Transverse colon (tissue), 4 donors: ENCODE measurements at regions not wholly inside any gene's neighbourhood (a gene's known extent, or its start where the extent isn't known, plus 50 kb on each side); places are given as distances from the start of the nearest gene placed in this dataset.

ENCODE experiments used
- DNase-seq: peaks from one replicate; pipeline ENCODE4 v3.0.0-alpha.2; 2019
- H3K27ac ChIP-seq, 4 donors: fragments of 200-600 bp; sonication (generic); 2 replicates each; pipeline ENCODE4 v1.5.1; 2016 to 2018; ENCODE audit warnings: inconsistent platforms in 4 of 4
- H3K27me3 ChIP-seq: fragments of 200-600 bp; sonication (generic); 2 replicates; pipeline ENCODE4 v1.5.1; 2017; ENCODE audit warnings: inconsistent platforms
- H3K36me3 ChIP-seq, 4 donors: fragments of 200-600 bp; sonication (generic); 2 replicates each; pipeline ENCODE4 v1.5.1; 2017 to 2019; ENCODE audit warnings: inconsistent platforms in 4 of 4
- H3K4me1 ChIP-seq, 4 donors: fragments of 200-600 bp; sonication (generic); 2 replicates each; pipeline ENCODE4 v1.5.1; 2017 to 2020; ENCODE audit warnings: inconsistent platforms in 4 of 4
- H3K4me3 ChIP-seq, 4 donors: fragments of 200-600 bp; sonication (generic); 1 replicate in 1 of 4; 2 replicates in 3 of 4; pipeline versions ENCODE4 v1.5.1 to v1.6.1; 2017 to 2019; ENCODE audit warnings: inconsistent platforms in 4 of 4
- H3K9me3 ChIP-seq, 2 donors: fragments of 200-600 bp; sonication (generic); 2 replicates each; pipeline ENCODE4 v1.5.1; 2017 to 2019; ENCODE audit warnings: inconsistent platforms in 2 of 2
- EP300 ChIP-seq: sonication (generic); formaldehyde crosslinking; IDR thresholded peaks from one replicate; pipeline ENCODE4 v1.6.1; 2017; ENCODE audit warnings: antibody characterized with exemption, low read depth
- POLR2A ChIP-seq: fragments of 450-650 bp; IDR thresholded peaks from one replicate; pipeline ENCODE4 v1.6.1; 2016; ENCODE audit warnings: antibody characterized with exemption, mild to moderate bottlenecking, moderate library complexity
- POLR2AphosphoS5 ChIP-seq, 3 donors: sonication (generic); formaldehyde crosslinking; IDR thresholded peaks; one replicate each; pipeline ENCODE4 v1.6.1; 2016; ENCODE audit warnings: antibody characterized with exemption in 3 of 3
- WGBS, 2 donors: methylation state at CpG; one replicate each; pipeline ENCODE4 v1.1.5; 2018; ENCODE audit warnings: low coverage in 1 of 2; 5-methylcytosine and 5-hydroxymethylcytosine counted together
- in situ Hi-C, 4 donors: fragments of 200-750 bp; cut with MboI; loops; one replicate each; pipeline versions ENCODE4 v1.15.0 to v1.15.1; 2017; ENCODE audit warnings: low sequenced_read_pairs in 3 of 4, low pct_ligation_motif_present in 1 of 4, low pct_unique_long_range_greater_than_20kb in 1 of 4
- intact Hi-C: fragments of 100-400 bp; cut with DNase I; formaldehyde crosslinking; loops from one replicate; pipeline ENCODE4 v1.15.1; 2023; ENCODE audit warnings: low total_unique reads
- TF ChIP-seq, protein P1 (sequence below), 5 experiments: fragments of 200-600 bp in 3 of 5; fragments of 450-650 bp in 2 of 5; sonication (generic) in 3 of 5; IDR thresholded peaks; 1 replicate in 2 of 5; 2 replicates in 3 of 5; pipeline ENCODE4 v1.5.1; 2016 to 2017; ENCODE audit warnings: antibody characterized with exemption in 5 of 5, inconsistent platforms in 3 of 5, mild to moderate bottlenecking in 2 of 5, moderate library complexity in 1 of 5

DNA sequence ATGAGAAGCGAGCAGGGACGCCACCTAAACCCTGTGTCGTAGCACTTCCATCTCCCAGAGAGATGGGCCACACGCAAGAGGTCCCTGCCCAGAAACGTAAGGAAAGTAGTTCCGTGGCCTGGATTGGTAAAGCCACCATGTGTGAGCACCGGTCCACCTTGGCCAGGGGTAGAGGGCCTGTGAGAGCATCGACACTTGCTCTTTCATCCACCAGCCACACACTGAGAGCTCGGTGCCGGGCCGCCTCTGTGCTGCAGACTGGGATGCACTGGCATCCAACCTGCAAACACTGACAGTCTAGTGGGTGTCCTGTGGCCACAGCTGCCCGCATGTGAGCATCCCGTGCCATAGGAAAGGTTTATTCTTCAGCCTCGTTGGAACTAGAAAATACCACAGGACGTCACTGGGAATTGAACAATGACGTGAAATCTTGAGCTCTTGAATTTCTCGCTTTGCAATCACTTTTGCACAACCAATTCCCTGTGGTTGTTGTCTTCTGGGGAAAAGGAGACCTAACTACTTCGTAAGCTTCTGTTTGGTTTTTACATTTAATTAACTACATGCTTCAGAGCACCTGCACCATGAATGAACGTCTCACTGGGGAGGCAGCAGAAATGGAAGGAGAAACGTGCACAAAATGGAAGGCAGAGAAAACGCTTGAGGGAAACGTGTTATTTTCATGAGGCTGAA lies 212.0 kb upstream of the RAB6C start:
- Histone ChIP-seq H3K27me3 (peaks cover 4% of the 10 kb centered on the region), H3K36me3 (no peaks in the 10 kb centered on the region), H3K4me1 (no peaks in the 10 kb centered on the region), H3K27ac (no peak overlapping the region), H3K4me3 (no peak overlapping the region), H3K9me3 (no peaks in the 10 kb centered on the region)
- WGBS, 2 donors = 85 to 88% methylated on average over 6 to 22 of the region's 22 CpGs
- no peak for DNase-seq
- TF ChIP-seq POLR2AphosphoS5 (IDR thresholded peaks at IDR 0.05) (no peak), EP300 (no peak), POLR2A (no peak)
- TF ChIP-seq, protein P1, sequence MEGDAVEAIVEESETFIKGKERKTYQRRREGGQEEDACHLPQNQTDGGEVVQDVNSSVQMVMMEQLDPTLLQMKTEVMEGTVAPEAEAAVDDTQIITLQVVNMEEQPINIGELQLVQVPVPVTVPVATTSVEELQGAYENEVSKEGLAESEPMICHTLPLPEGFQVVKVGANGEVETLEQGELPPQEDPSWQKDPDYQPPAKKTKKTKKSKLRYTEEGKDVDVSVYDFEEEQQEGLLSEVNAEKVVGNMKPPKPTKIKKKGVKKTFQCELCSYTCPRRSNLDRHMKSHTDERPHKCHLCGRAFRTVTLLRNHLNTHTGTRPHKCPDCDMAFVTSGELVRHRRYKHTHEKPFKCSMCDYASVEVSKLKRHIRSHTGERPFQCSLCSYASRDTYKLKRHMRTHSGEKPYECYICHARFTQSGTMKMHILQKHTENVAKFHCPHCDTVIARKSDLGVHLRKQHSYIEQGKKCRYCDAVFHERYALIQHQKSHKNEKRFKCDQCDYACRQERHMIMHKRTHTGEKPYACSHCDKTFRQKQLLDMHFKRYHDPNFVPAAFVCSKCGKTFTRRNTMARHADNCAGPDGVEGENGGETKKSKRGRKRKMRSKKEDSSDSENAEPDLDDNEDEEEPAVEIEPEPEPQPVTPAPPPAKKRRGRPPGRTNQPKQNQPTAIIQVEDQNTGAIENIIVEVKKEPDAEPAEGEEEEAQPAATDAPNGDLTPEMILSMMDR (IDR thresholded peaks at IDR 0.05) = no peak
- intact Hi-C loops = no loop called here
- in situ Hi-C loops = no loop called here

DNA sequence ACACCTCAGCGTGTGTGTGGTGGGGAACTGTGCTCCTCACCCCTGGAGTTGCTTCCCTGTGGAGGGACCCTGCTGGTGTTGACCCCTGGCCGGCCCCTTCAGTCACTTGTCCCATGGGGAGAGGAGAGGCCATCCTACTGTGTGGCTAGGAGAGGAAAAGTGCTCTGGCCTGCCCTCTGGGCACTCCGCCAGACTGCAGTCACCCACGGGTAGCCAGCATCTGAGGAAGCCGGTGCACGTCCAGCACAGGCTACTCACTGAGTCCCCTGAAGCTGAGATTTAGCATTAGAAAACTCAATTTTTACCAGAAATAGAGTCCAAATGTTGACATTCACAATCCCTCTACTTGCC lies 211.5 kb upstream of the RAB6C start:
- Histone ChIP-seq H3K4me1 (no peaks in the 10 kb centered on the region), H3K9me3 (no peaks in the 10 kb centered on the region), H3K27me3 (peaks cover 4% of the 10 kb centered on the region), H3K36me3 (no peaks in the 10 kb centered on the region), H3K27ac (no peak overlapping the region), H3K4me3 (no peak overlapping the region)
- intact Hi-C loops (no loop called here), in situ Hi-C loops (no loop called here)
- no peak for DNase-seq
- 57% methylated on average over 6 of the region's 6 CpGs; no CpG with 5 or more reads in 1 of the 2 donors for WGBS, 2 donors
- no peak for TF ChIP-seq POLR2AphosphoS5 (IDR thresholded peaks at IDR 0.05)

DNA sequence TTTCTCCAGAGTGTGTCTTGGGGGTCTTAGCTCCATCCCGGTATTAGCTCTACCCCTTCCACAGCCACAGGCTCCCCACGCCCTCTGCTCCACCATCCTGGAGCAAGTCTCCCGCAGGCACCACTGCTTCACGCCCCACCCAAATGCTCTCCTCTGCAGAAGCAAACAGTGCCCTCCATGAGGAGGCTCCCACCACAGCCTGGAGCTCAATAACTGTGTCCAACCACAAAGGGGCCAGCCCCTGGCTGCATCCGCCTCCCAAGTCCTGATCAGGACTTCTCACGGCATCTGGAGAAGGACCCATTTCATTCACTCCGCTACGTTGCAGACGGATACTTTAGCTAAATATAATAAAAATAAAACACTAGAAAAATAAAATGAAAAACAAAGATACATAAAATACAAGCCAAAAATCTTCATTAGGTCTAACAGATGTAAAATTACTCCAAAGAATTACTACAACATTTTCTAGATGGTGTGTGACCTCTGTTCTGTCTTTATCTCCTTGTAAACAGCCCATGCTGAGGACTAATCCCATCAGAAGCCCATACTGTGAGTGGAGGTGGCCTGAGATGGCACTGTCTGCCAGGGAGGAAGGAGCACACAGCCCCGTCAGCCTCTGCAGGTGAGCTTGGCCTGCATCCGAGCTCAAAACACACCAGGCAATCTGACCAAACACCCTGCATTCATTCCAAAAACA lies 210.8 kb upstream of the RAB6C start:
- 57 to 74% methylated on average over 7 to 11 of the region's 11 CpGs for WGBS, 2 donors
- in situ Hi-C loops (no loop called here), intact Hi-C loops (no loop called here)
- Histone ChIP-seq H3K4me3 (no peak overlapping the region), H3K27ac (no peak overlapping the region), H3K27me3 (peaks cover 4% of the 10 kb centered on the region), H3K4me1 (no peaks in the 10 kb centered on the region), H3K9me3 (no peaks in the 10 kb centered on the region), H3K36me3 (no peaks in the 10 kb centered on the region)
- no peak for DNase-seq
- TF ChIP-seq, protein P1 (IDR thresholded peaks at IDR 0.05) = no peak
- no peak for TF ChIP-seq POLR2AphosphoS5 (IDR thresholded peaks at IDR 0.05)
- no peak for TF ChIP-seq POLR2A
- no peak for TF ChIP-seq EP300

DNA sequence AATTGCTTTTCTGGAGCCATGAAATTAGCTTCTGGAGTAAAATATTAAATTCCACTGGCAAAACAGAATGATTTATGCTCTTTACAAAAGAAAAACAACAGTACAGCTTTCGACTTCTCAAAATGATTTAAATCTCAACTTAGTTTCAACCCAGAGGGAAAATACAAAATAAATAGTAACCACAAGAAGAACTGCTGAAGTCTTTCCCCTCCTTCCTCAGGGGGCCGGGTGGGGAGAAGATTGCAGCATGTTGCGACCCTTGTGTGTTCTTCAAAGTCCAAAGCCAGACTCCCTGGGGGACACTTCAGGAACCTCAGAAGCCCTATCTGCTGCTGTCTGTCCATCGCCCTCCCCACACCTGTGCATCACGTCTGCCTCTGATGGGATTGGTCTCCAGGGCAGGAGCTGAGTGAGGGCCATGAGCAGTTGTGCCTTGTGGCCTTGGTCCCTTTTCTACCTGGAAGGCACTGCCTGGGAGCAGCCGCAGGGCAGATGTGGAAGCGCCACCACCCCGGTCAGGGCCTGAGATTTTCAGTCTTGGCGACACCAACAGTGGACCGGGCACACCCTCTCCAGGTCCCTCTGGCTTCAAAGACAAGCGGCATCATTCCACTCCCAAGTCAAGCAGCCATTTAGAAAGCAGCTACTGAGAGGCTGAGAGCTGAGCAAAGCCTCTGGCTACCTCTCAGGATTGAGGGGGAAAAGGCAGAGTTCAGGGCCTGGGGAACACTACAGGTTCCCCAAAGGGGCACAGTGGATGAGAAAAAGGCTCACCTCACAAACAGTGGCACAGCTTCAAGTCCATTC lies 210.1 kb upstream of the RAB6C start:
- intact Hi-C loops = no loop called here
- Histone ChIP-seq H3K27ac (no peak overlapping the region), H3K27me3 (peaks cover 4% of the 10 kb centered on the region), H3K9me3 (no peaks in the 10 kb centered on the region), H3K4me1 (no peaks in the 10 kb centered on the region), H3K4me3 (no peak overlapping the region), H3K36me3 (no peaks in the 10 kb centered on the region)
- TF ChIP-seq POLR2A (no peak), POLR2AphosphoS5 (IDR thresholded peaks at IDR 0.05) (no peak), EP300 (no peak)
- TF ChIP-seq, protein P1 (IDR thresholded peaks at IDR 0.05) = no peak
- in situ Hi-C loops = no loop called here
- WGBS, 2 donors = 73 to 82% methylated on average over 3 to 10 of the region's 11 CpGs
- no peak for DNase-seq
